Endothelial cell of umbilical vein (primary cell): ENCODE measurements at regions not wholly inside any gene's neighbourhood (a gene's known extent, or its start where the extent isn't known, plus 50 kb on each side); places are given as distances from the start of the nearest gene placed in this dataset.

ENCODE experiments used
- BruUV-seq: library from RNA; stranded (reverse); fragments of 400-500 nt; replicated peaks from 2 replicates; lab custom pipeline; 2021; lab: Mats Ljungman, UMichigan
- CTCF ChIA-PET: fragments of 300-600, 350-600 bp; sonication (Branson Sonifier 250); formaldehyde crosslinking; loops from one replicate; lab custom pipeline; 2021; ENCODE audit warnings: antibody characterized with exemption, inconsistent platforms; lab: Charles Lee
- POLR2A ChIA-PET: fragments of 300-600, 350-600 bp; sonication (Branson Sonifier 250); formaldehyde crosslinking; loops from one replicate; lab custom pipeline; 2021; ENCODE audit warnings: antibody characterized with exemption, inconsistent platforms; lab: Charles Lee
- DNase-seq: peaks from one replicate; pipeline ENCODE4 v3.0.0-alpha.2; 2011; ENCODE audit warnings: low read depth, low spot score
- FAIRE-seq: peaks from 2 replicates; lab custom pipeline; 2011; peaks lifted over from hg19 to GRCh38; lab: Jason Lieb, UNC
- H2AFZ ChIP-seq: 2 replicates; pipeline ENCODE4 v1.6.0; 2012; ENCODE audit warnings: low read depth, low read length, control low read depth, inconsistent platforms
- H3K27ac ChIP-seq: 2 replicates; pipeline ENCODE4 v1.5.1; 2011; ENCODE audit warnings: low read depth, mild to moderate bottlenecking, control low read depth, low read length, moderate library complexity; ENCODE audit not compliant: insufficient read depth
- H3K27me3 ChIP-seq, 2 experiments: 2 replicates each; pipeline versions ENCODE4 v1.6.0 to v1.6.1; 2011; ENCODE audit warnings: low read length in 2 of 2, mixed read lengths in 1 of 2; ENCODE audit not compliant: control insufficient read depth in 2 of 2, insufficient read depth in 2 of 2
- H3K36me3 ChIP-seq, 2 experiments: 2 replicates in 1 of 2; 3 replicates in 1 of 2; pipeline ENCODE4 v1.5.1; 2011; ENCODE audit warnings: low read length in 2 of 2, mild to moderate bottlenecking in 1 of 2, moderate library complexity in 1 of 2; ENCODE audit not compliant: control insufficient read depth in 2 of 2, insufficient read depth in 2 of 2; ENCODE audit errors: extremely low read depth in 1 of 2
- H3K4me1 ChIP-seq: 3 replicates; pipeline ENCODE4 v1.5.1; 2011; ENCODE audit warnings: mild to moderate bottlenecking, low read length; ENCODE audit not compliant: control insufficient read depth, insufficient read depth; ENCODE audit errors: extremely low read depth
- H3K4me2 ChIP-seq: 2 replicates; pipeline ENCODE4 v1.6.1; 2011; ENCODE audit warnings: low read length, control low read depth, mixed read lengths; ENCODE audit not compliant: insufficient read depth
- H3K4me3 ChIP-seq, 3 experiments: fragments of 200-600 bp in 1 of 3; sonication (generic), shearing (Covaris generic) in 1 of 3; replicated peaks in 1 of 3; 2 replicates each; pipeline ENCODE4 v1.5.1; 2011 to 2016; ENCODE audit warnings: control low read depth in 3 of 3, low read length in 3 of 3, mild to moderate bottlenecking in 2 of 3, inconsistent platforms in 1 of 3, low read depth in 1 of 3, moderate library complexity in 1 of 3; ENCODE audit not compliant: insufficient read depth in 1 of 3
- H3K79me2 ChIP-seq: 2 replicates; pipeline ENCODE4 v1.6.0; 2012; ENCODE audit warnings: low read length, inconsistent platforms; ENCODE audit not compliant: control insufficient read depth, insufficient read depth
- H3K9ac ChIP-seq: replicated peaks from 2 replicates; pipeline ENCODE3; 2011; ENCODE audit warnings: low read length, control low read depth; ENCODE audit not compliant: insufficient read depth; ENCODE audit errors: extremely low read depth
- H3K9me1 ChIP-seq: replicated peaks from 3 replicates; pipeline ENCODE4 v1.6.0; 2011; ENCODE audit warnings: mild to moderate bottlenecking, low read length; ENCODE audit not compliant: control insufficient read depth, insufficient read depth; ENCODE audit errors: extremely low read depth
- H3K9me3 ChIP-seq: replicated peaks from 2 replicates; pipeline ENCODE4 v1.5.1; 2012; ENCODE audit warnings: low read length, inconsistent platforms; ENCODE audit not compliant: control insufficient read depth, insufficient read depth
- H4K20me1 ChIP-seq: replicated peaks from 2 replicates; pipeline ENCODE3; 2011; ENCODE audit warnings: mild to moderate bottlenecking, low read length; ENCODE audit not compliant: control insufficient read depth, insufficient read depth; ENCODE audit errors: extremely low read depth
- CTCF ChIP-seq, 2 donors: IDR thresholded peaks; 1 replicate in 1 of 2; 2 replicates in 1 of 2; pipeline ENCODE4 v1.5.1; 2011; ENCODE audit warnings: low read length in 2 of 2, mild to moderate bottlenecking in 2 of 2, moderate library complexity in 2 of 2, control low read depth in 1 of 2, inconsistent platforms in 1 of 2, low read depth in 1 of 2; ENCODE audit not compliant: insufficient read depth in 1 of 2; ENCODE audit errors: extremely low read depth in 1 of 2
- EZH2 ChIP-seq: IDR thresholded peaks from 2 replicates; pipeline ENCODE4 v1.6.1; 2012; ENCODE audit warnings: borderline replicate concordance, low read depth, mild to moderate bottlenecking, moderate library complexity, low read length, inconsistent platforms; ENCODE audit not compliant: severe bottlenecking
- FOS ChIP-seq: IDR thresholded peaks from 2 replicates; pipeline ENCODE4 v1.6.1; 2011; ENCODE audit warnings: mild to moderate bottlenecking, low read length, moderate library complexity, borderline replicate concordance; ENCODE audit not compliant: insufficient read depth
- GATA2 ChIP-seq: IDR thresholded peaks from 2 replicates; pipeline ENCODE4 v1.7.0; 2011; ENCODE audit warnings: low read depth, mild to moderate bottlenecking, moderate library complexity, mixed read lengths, low read length; ENCODE audit not compliant: insufficient read length, insufficient read depth
- JUN ChIP-seq: IDR thresholded peaks from 2 replicates; pipeline ENCODE4 v1.6.1; 2011; ENCODE audit warnings: borderline replicate concordance, low read depth; ENCODE audit not compliant: insufficient read length, insufficient read depth
- MAX ChIP-seq: IDR thresholded peaks from 2 replicates; pipeline ENCODE4 v1.6.1; 2011; ENCODE audit not compliant: insufficient read depth, insufficient read length
- MYC ChIP-seq: IDR thresholded peaks from one replicate; pipeline ENCODE4 v1.6.1; 2011; ENCODE audit warnings: mild to moderate bottlenecking, low read depth, low read length
- POLR2A ChIP-seq: IDR thresholded peaks from 2 replicates; pipeline ENCODE4 v1.6.1; 2012; ENCODE audit warnings: low read depth, mild to moderate bottlenecking, control low read depth, low read length
- POLR2AphosphoS5 ChIP-seq: IDR thresholded peaks from 2 replicates; pipeline ENCODE4 v1.6.1; 2012; ENCODE audit warnings: low read depth, mild to moderate bottlenecking, control low read depth, low read length, moderate library complexity; ENCODE audit not compliant: insufficient read depth
- dilution Hi-C: fragments of 300-500 bp; cut with MboI; formaldehyde crosslinking; loops from one replicate; pipeline ENCODE4 v1.15.0; 2019; ENCODE audit warnings: low sequenced_read_pairs; ENCODE audit not compliant: extremely low pct_ligation_motif_present
- intact Hi-C: fragments of 100-400 bp; cut with micrococcal nuclease; formaldehyde crosslinking; loops from one replicate; pipeline ENCODE4 v1.10.0; 2022

- Histone ChIP-seq H3K4me3 (no peak overlapping the region), H3K36me3 (no peaks in the 10 kb centered on the region), H3K9ac (no peak overlapping the region), H3K4me1 (no peaks in the 10 kb centered on the region), H3K27me3 (no peaks in the 10 kb centered on the region), H3K79me2 (no peaks in the 10 kb centered on the region), H3K9me3 (no peaks in the 10 kb centered on the region), H2AFZ (no peak overlapping the region), H4K20me1 (no peaks in the 10 kb centered on the region), H3K4me2 (no peak overlapping the region), H3K9me1 (no peaks in the 10 kb centered on the region), H3K27ac (no peak overlapping the region)
- BruUV-seq, result no TSS peak
- CTCF ChIA-PET, result interaction anchor here (0.7 to 1.0 kb wide), 2 partner anchors 12 to 642 kb away, joined by 3 read pairs; no protein-coding TSS in a partner anchor
- FAIRE-seq (no peak), DNase-seq (no peak)
- dilution Hi-C loops (no loop called here), intact Hi-C loops (no loop called here)
- TF ChIP-seq GATA2 (no peak), FOS (no peak), POLR2AphosphoS5 (no peak), POLR2A (no peak), CTCF (IDR thresholded peaks at IDR 0.05; ENCODE audit: extremely low read depth in 1 of 2, insufficient read depth in 1 of 2, low read depth in 1 of 2, low read length in 2 of 2) (no peak), EZH2 (no peak), MAX (no peak), JUN (no peak), MYC (no peak)
- POLR2A ChIA-PET, result no interaction called here
These were observed 279.3 kb upstream of the ANKRD55 start for GRCh38 chr5:56512313-56512996.
